Activated naive CD4-positive, alpha-beta T cell treated with anti-CD3 and anti-CD28 coated beads, Interleukin-2, amount 50 U/mL, for 72 hours (primary cell): ENCODE measurements at regions not wholly inside any gene's neighbourhood (a gene's known extent, or its start where the extent isn't known, plus 50 kb on each side); places are given as distances from the start of the nearest gene placed in this dataset.

Source experiments
- ATAC-seq, 2 donors: fragments of 150-1000 bp; cut with Tn5 transposase; 2 replicates each; pipeline ENCODE4 v1.10.0; 2021; ENCODE audit warnings: mild to moderate bottlenecking in 2 of 2, moderate library complexity in 2 of 2
- DNase-seq, 2 donors: peaks; one replicate each; pipeline ENCODE4 v3.0.0; 2021 to 2022; ENCODE audit warnings: low spot score in 2 of 2
- H3K27ac Mint-ChIP-seq, 2 donors: one replicate each; pipeline ENCODE4 v1.8.0; 2022; ENCODE audit warnings: mild to moderate bottlenecking in 2 of 2, mixed read lengths in 2 of 2
- H3K36me3 Mint-ChIP-seq, 2 donors: one replicate each; pipeline ENCODE4 v1.8.0; 2022; ENCODE audit warnings: mixed read lengths in 2 of 2
- H3K9me3 Mint-ChIP-seq, 2 donors: one replicate each; pipeline ENCODE4 v1.8.0; 2022; ENCODE audit warnings: mixed read lengths in 2 of 2

DNA sequence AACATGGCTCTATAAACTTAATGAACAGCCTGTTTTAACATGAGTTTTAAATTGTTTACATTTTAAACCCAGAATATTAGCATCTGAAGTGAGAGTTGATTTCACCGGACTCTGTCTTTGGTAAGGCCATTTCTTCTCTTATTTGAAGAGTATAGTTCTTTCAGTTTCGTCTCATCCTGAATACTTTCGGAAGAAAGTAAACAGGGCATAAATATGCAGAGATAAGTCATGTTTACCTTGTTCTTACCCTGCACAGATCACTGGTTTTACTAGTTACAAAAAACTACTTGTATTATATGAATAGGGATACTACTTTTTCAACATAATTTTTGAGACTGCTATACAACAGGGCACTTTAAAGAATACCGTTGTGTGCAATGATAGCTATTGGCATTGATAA, 656.3 kb upstream of the ZNF608 start:
- no peaks in the 10 kb centered on the region for H3K36me3 Mint-ChIP-seq
- ATAC-seq, result no peak
- H3K27ac Mint-ChIP-seq, result no peak overlapping the region
- DNase-seq, result no peak
- peaks cover 3 to 4% of the 10 kb centered on the region in 2 donors for H3K9me3 Mint-ChIP-seq

GRCh38 chr5:125404056-125404455, 657.6 kb upstream of the ZNF608 start:
- no peak for DNase-seq
- H3K9me3 Mint-ChIP-seq, result peaks cover 4 to 8% of the 10 kb centered on the region in 2 donors
- no peak for ATAC-seq
- no peaks in the 10 kb centered on the region for H3K36me3 Mint-ChIP-seq
- H3K27ac Mint-ChIP-seq, result no peak overlapping the region

GRCh38 chr5:125408448-125409233, 662.2 kb upstream of the ZNF608 start:
- no peak for DNase-seq
- no peaks in the 10 kb centered on the region for H3K36me3 Mint-ChIP-seq
- ATAC-seq, result peak in 1 of 2 donors; percentile 61
- H3K27ac Mint-ChIP-seq, result no peak overlapping the region
- H3K9me3 Mint-ChIP-seq, result peaks cover under 1 to 5% of the 10 kb centered on the region in 2 donors

GRCh38 chr5:125409234-125409860, 662.9 kb upstream of the ZNF608 start:
- Mint-ChIP-seq H3K27ac (no peak overlapping the region), H3K9me3 (peaks cover 0 to 5% of the 10 kb centered on the region in 2 donors), H3K36me3 (no peaks in the 10 kb centered on the region)
- ATAC-seq (no peak), DNase-seq (no peak)

DNA sequence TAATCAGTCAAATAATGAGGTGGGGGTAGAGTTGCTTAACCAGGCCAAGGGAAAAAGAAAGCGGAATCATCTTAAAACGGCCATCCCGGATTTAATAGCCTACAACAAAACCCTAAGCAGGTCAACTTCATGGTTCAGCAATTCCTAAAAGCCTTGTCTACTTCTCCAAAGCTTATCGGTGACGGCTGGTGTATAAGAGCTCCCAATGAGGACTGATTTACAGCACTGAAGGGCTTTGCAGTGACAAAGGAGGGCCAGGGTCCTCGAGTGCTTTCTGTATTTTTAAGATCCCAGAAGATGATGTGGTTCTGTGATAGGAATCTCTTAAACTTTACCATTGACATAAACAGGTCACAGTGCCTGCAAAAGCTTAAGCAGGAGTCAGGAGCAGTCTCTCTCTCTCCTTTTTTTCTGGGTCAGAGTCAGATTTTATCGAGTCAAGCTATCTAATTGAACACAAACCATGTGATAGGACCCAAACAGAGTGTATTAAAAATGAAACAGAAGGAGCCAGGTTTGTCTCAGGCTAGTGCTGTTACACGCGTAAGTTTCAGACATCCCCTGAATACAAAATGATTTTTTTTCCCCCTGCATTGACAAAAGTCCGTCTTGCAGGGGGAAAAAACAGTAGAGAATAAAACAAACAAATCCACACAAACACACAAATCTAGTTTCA, 663.6 kb upstream of the ZNF608 start:
- H3K9me3 Mint-ChIP-seq, result peaks cover 0 to 5% of the 10 kb centered on the region in 2 donors
- DNase-seq, result no peak
- ATAC-seq, result no peak
- H3K27ac Mint-ChIP-seq, result no peak overlapping the region
- H3K36me3 Mint-ChIP-seq, result no peaks in the 10 kb centered on the region

GRCh38 chr5:125410537-125411070, 664.2 kb upstream of the ZNF608 start:
- DNase-seq (no peak), ATAC-seq (no peak)
- Mint-ChIP-seq H3K36me3 (no peaks in the 10 kb centered on the region), H3K27ac (no peak overlapping the region), H3K9me3 (peaks cover 0 to 5% of the 10 kb centered on the region in 2 donors)

DNA sequence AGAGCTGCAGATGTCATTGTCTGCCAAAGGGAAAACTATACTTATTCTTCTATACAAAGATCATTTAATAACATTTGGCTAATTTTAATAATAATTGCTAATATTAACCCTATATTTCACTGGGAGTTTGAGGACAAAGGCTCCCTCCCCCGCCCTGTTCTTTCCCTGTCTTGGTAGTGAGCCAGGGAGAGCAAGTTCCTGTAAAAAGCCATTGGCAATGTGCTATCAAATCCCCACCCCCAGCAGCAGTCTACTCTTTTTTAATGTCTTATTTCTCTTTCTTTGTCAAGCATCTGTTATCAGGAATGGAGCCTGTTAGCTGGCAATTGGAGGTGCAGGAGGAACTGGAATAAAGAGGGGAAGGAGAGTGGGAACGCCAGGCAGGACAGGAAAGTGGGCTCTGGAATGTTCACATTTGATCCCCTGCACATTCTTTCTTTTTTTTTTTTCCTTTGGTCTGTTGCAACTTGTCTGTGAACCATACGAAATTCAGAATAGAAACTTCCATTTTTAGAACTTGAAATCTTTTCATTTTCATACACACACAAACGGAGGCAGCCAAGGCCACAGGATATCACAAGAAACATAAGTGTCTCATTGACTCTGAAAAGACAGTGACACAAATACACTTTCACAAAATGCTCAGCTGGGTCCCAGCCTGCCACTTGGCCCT, 664.8 kb upstream of the ZNF608 start:
- peaks cover 0 to 5% of the 10 kb centered on the region in 2 donors for H3K9me3 Mint-ChIP-seq
- DNase-seq, result no peak
- no peak for ATAC-seq
- H3K36me3 Mint-ChIP-seq, result no peaks in the 10 kb centered on the region
- no peak overlapping the region for H3K27ac Mint-ChIP-seq

DNA sequence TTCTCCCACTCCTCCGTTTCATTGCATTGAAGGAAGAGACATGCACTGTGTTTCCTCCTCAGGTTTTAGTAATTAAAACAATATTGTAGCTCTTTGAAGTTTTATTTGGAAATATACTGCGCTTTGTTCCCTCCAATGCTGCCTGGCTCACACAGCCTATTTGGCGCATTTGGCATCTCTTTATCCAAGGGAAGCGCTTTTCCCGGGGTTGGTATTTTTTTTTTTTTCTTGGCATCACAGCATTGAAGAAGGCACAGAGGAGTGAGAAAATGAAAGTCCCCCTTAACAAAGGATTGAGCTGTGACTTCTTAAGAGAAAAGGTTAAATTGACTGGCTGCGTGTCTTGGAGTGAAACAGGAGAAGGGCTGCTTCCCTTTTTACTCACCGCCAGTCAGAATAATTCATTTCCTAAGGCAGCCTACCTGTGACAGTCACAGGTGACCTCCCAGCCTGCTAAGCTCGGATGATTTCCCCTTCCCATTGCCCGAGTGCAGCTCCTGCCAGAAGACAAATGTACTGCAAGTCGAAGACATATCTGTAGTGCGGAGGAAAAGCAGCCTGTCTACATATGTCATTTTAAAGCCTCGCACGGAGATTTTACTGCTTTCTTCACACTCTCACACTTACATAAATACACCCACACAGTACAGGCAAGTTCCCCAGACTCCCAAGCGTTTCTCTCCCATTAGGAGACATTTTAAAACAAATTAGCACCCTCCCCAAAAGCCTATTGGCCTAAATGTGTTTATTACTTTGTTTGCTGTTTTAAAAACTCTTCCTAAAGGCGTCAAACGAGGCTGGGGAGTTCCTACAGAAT, 665.5 kb upstream of the ZNF608 start:
- H3K36me3 Mint-ChIP-seq, result no peaks in the 10 kb centered on the region
- no peak for ATAC-seq
- H3K9me3 Mint-ChIP-seq, result peaks cover 0 to 5% of the 10 kb centered on the region in 2 donors
- H3K27ac Mint-ChIP-seq, result no peak overlapping the region
- DNase-seq, result no peak

GRCh38 chr5:125412561-125413495, 666.4 kb upstream of the ZNF608 start:
- H3K27ac Mint-ChIP-seq, result no peak overlapping the region
- H3K9me3 Mint-ChIP-seq, result peaks cover 0 to 5% of the 10 kb centered on the region in 2 donors
- no peaks in the 10 kb centered on the region for H3K36me3 Mint-ChIP-seq
- ATAC-seq (no peak), DNase-seq (no peak)

DNA sequence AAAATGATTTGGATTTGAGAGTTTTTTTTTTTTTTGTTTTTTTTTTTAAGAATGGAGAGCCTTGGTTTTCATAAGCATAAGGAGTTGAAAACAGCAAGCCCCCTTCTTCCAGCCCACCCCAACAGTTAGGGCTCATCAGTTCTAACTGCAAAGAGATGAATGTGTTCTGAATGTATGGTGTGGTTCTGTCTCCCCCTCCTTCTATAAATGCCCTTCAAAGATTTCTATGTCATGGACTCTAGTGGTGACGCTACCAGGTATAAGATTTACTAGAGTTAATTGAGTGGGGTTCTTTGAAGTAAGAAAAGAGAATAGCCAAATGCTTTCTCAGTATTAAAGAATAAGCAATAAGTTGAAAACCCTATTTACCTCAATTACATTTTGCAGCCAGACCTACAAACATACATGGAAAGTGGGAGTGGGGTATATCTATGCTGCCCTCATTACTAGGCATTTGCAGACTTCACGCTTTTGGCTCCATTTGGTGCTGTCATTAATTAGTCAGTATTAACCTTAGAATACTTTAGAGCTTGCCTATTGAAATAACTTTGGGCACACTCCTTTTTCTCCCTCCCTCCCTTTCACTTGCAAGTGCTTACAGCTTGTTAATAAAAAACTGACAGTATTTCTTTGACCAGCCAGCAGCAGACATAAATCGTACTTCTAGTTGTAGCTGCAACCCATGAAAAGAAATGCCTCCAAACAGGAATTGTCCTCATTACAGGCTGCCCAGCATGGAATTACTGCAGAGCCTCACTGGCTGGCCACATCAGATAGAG, 667.2 kb upstream of the ZNF608 start:
- H3K27ac Mint-ChIP-seq, result no peak overlapping the region
- ATAC-seq (no peak), DNase-seq (no peak)
- H3K9me3 Mint-ChIP-seq, result peaks cover 0 to 2% of the 10 kb centered on the region in 2 donors
- no peaks in the 10 kb centered on the region for H3K36me3 Mint-ChIP-seq

- no peak for ATAC-seq
- Mint-ChIP-seq H3K27ac (no peak overlapping the region), H3K9me3 (no peaks in the 10 kb centered on the region), H3K36me3 (no peaks in the 10 kb centered on the region)
- DNase-seq, result no peak
These were observed 668.7 kb upstream of the ZNF608 start for GRCh38 chr5:125415126-125415525.

GRCh38 chr5:125416055-125416454, 669.6 kb upstream of the ZNF608 start:
- no peaks in the 10 kb centered on the region for H3K36me3 Mint-ChIP-seq
- H3K27ac Mint-ChIP-seq, result no peak overlapping the region
- ATAC-seq (no peak), DNase-seq (no peak)
- no peaks in the 10 kb centered on the region for H3K9me3 Mint-ChIP-seq

DNA sequence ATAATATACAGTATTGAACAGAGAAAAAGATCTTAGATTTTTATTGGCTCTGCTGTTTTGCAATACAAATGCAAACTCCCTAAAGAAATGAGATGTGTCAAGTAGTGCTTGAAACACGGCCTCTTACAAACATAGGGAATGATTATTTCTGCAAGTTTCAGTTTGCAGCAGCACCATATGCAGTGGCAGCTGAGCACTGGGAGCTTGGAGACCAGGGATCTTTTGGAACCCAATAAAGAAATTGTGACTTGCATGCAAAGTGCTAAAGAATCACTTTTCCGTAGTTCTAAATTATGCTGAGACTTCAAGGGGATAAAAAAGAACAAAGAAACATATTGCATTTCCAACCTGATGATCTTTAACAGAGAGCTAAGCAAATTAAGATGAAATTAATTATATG, 674.6 kb upstream of the ZNF608 start:
- Mint-ChIP-seq H3K36me3 (no peaks in the 10 kb centered on the region), H3K27ac (no peak overlapping the region), H3K9me3 (peaks cover 4 to 7% of the 10 kb centered on the region in 2 donors)
- DNase-seq (no peak), ATAC-seq (no peak)

GRCh38 chr5:125422342-125422741, 675.9 kb upstream of the ZNF608 start:
- Mint-ChIP-seq H3K36me3 (no peaks in the 10 kb centered on the region), H3K9me3 (peaks cover 4 to 15% of the 10 kb centered on the region in 2 donors), H3K27ac (no peak overlapping the region)
- DNase-seq (no peak), ATAC-seq (no peak)
